ENCODE measurements at regions not wholly inside any gene's neighbourhood (a gene's known extent, or its start where the extent isn't known, plus 50 kb on each side); places are given as distances from the start of the nearest gene placed in this dataset.

- H3K27ac ChIP-seq, result no peak overlapping the region
- H3K9me2 ChIP-seq (replicated peaks; ENCODE audit: insufficient read depth), result no peaks in the 10 kb centered on the region
- TF ChIP-seq CTCF (IDR thresholded peaks at IDR 0.05; ENCODE audit: poor library complexity) (no peak), EZH2 (IDR thresholded peaks at IDR 0.05; ENCODE audit: borderline replicate concordance) (no peak), EZH2phosphoT487 (IDR thresholded peaks at IDR 0.05; ENCODE audit: low read depth, severe bottlenecking, unreplicated experiment) (no peak)
- peaks cover 4% of the 10 kb centered on the region for H3K4me1 ChIP-seq (ENCODE audit: insufficient read depth)
- H3K36me3 ChIP-seq (replicated peaks; ENCODE audit: insufficient read depth, low read depth), result no peaks in the 10 kb centered on the region
- no peaks in the 10 kb centered on the region for H3K79me2 ChIP-seq
- no peaks in the 10 kb centered on the region for H3K27me3 ChIP-seq
- no peak overlapping the region for H2AFZ ChIP-seq
- no peaks in the 10 kb centered on the region for H4K20me1 ChIP-seq (ENCODE audit: insufficient read depth, poor library complexity, severe bottlenecking)
- DNase-seq (ENCODE audit: low spot score), result no peak
- H3K4me3 ChIP-seq, result no peak overlapping the region
- WGBS (ENCODE audit: low lambda C conversion rate, missing lambda C conversion rate), result 88% methylated on average over 5 of the region's 5 CpGs
- H3K4me2 ChIP-seq, result no peak overlapping the region
- no peaks in the 10 kb centered on the region for H3K9me3 ChIP-seq (ENCODE audit: low read depth)
These were observed 268.7 kb downstream of the OLFM3 start for GRCh38 chr1:101728029-101728428.

- H3K36me3 ChIP-seq (replicated peaks; ENCODE audit: insufficient read depth, low read depth), result no peaks in the 10 kb centered on the region
- no peaks in the 10 kb centered on the region for H3K79me2 ChIP-seq
- H2AFZ ChIP-seq, result no peak overlapping the region
- no peak overlapping the region for H3K4me2 ChIP-seq
- no peaks in the 10 kb centered on the region for H4K20me1 ChIP-seq (ENCODE audit: insufficient read depth, poor library complexity, severe bottlenecking)
- no peak overlapping the region for H3K27ac ChIP-seq
- peaks cover 4% of the 10 kb centered on the region for H3K4me1 ChIP-seq (ENCODE audit: insufficient read depth)
- TF ChIP-seq CTCF (IDR thresholded peaks at IDR 0.05; ENCODE audit: poor library complexity) (no peak), EZH2 (IDR thresholded peaks at IDR 0.05; ENCODE audit: borderline replicate concordance) (no peak), EZH2phosphoT487 (IDR thresholded peaks at IDR 0.05; ENCODE audit: low read depth, severe bottlenecking, unreplicated experiment) (no peak)
- no peaks in the 10 kb centered on the region for H3K9me3 ChIP-seq (ENCODE audit: low read depth)
- 94% methylated on average over 2 of the region's 2 CpGs for whole genome bisulfite sequencing (ENCODE audit: low lambda C conversion rate, missing lambda C conversion rate)
- no peak for DNase-seq (ENCODE audit: low spot score)
- no peaks in the 10 kb centered on the region for H3K27me3 ChIP-seq
- H3K9me2 ChIP-seq (replicated peaks; ENCODE audit: insufficient read depth), result no peaks in the 10 kb centered on the region
- no peak overlapping the region for H3K4me3 ChIP-seq
These were observed 266.2 kb downstream of the OLFM3 start for GRCh38 chr1:101730559-101730958.

GRCh38 chr1:101732261-101732660 is 264.5 kb downstream of the OLFM3 start:
- Histone ChIP-seq H2AFZ (peak overlapping the region; percentile 14), H3K27me3 (no peaks in the 10 kb centered on the region), H3K27ac (peak overlapping the region; percentile 70), H3K4me2 (peak overlapping the region; percentile 34), H4K20me1 (ENCODE audit: insufficient read depth, poor library complexity, severe bottlenecking) (no peaks in the 10 kb centered on the region), H3K4me1 (ENCODE audit: insufficient read depth) (peaks cover 4% of the 10 kb centered on the region), H3K36me3 (replicated peaks; ENCODE audit: insufficient read depth, low read depth) (no peaks in the 10 kb centered on the region), H3K4me3 (no peak overlapping the region), H3K79me2 (no peaks in the 10 kb centered on the region), H3K9me2 (replicated peaks; ENCODE audit: insufficient read depth) (no peaks in the 10 kb centered on the region), H3K9me3 (ENCODE audit: low read depth) (no peaks in the 10 kb centered on the region)
- TF ChIP-seq CTCF (IDR thresholded peaks at IDR 0.05; ENCODE audit: poor library complexity), result no peak
- no peak for TF ChIP-seq EZH2phosphoT487 (IDR thresholded peaks at IDR 0.05; ENCODE audit: low read depth, severe bottlenecking, unreplicated experiment)
- no peak for TF ChIP-seq EZH2 (IDR thresholded peaks at IDR 0.05; ENCODE audit: borderline replicate concordance)
- whole genome bisulfite sequencing (ENCODE audit: low lambda C conversion rate, missing lambda C conversion rate), result 44% methylated on average over 2 of the region's 2 CpGs
- DNase-seq (ENCODE audit: low spot score), result peak; percentile 37

- peak overlapping the region; percentile 70 for H3K27ac ChIP-seq
- H3K4me3 ChIP-seq, result no peak overlapping the region
- no peaks in the 10 kb centered on the region for H3K27me3 ChIP-seq
- H3K79me2 ChIP-seq, result no peaks in the 10 kb centered on the region
- no peak for TF ChIP-seq CTCF (IDR thresholded peaks at IDR 0.05; ENCODE audit: poor library complexity)
- no peak for TF ChIP-seq EZH2 (IDR thresholded peaks at IDR 0.05; ENCODE audit: borderline replicate concordance)
- no peak for TF ChIP-seq EZH2phosphoT487 (IDR thresholded peaks at IDR 0.05; ENCODE audit: low read depth, severe bottlenecking, unreplicated experiment)
- peak; percentile 50 for DNase-seq (ENCODE audit: low spot score)
- H3K9me3 ChIP-seq (ENCODE audit: low read depth), result no peaks in the 10 kb centered on the region
- no peaks in the 10 kb centered on the region for H3K9me2 ChIP-seq (replicated peaks; ENCODE audit: insufficient read depth)
- peaks cover 4% of the 10 kb centered on the region for H3K4me1 ChIP-seq (ENCODE audit: insufficient read depth)
- no peaks in the 10 kb centered on the region for H4K20me1 ChIP-seq (ENCODE audit: insufficient read depth, poor library complexity, severe bottlenecking)
- no peak overlapping the region for H2AFZ ChIP-seq
- no peak overlapping the region for H3K4me2 ChIP-seq
- H3K36me3 ChIP-seq (replicated peaks; ENCODE audit: insufficient read depth, low read depth), result no peaks in the 10 kb centered on the region
These were observed 263.4 kb downstream of the OLFM3 start for GRCh38 chr1:101733340-101733739.
